NCI-H1105 treated with DMSO at 0.1 percent for 48 hours (cell line): ENCODE measurements at regions not wholly inside any gene's neighbourhood (a gene's known extent, or its start where the extent isn't known, plus 50 kb on each side); places are given as distances from the start of the nearest gene placed in this dataset.
"Not testable (repeated sequence)": the region's sequence is repeated elsewhere in the genome, so short reads cannot be mapped to it uniquely, and the experiment has no call there.

Experiments
- DNase-seq: peaks from one replicate; lab custom pipeline; 2025; lab: John Stamatoyannopoulos, UW

GRCh38 chr17:33838281-33838680 is 416.8 kb upstream of the CCL2 start:
- DNase-seq = no peak

DNA sequence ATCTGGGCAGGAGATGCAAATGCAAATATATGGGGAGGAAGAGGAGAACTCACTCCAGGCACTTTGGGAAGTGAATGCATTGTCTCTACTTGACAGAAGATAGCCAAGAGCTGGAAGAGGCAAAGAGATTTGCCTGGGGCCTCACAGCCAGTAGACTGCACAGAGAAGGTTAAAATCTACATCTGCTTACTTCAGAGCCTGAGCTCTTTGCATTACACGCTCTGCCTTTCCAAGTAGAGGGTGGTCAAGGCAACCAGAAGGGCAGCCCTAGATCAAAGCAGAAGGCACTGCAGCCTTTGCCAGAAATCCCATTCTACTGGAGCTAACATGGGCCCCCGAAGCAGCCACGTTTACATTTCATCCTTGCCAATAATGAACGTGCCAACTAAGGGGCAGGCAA is 407.2 kb upstream of the CCL2 start:
- no peak for DNase-seq

DNA sequence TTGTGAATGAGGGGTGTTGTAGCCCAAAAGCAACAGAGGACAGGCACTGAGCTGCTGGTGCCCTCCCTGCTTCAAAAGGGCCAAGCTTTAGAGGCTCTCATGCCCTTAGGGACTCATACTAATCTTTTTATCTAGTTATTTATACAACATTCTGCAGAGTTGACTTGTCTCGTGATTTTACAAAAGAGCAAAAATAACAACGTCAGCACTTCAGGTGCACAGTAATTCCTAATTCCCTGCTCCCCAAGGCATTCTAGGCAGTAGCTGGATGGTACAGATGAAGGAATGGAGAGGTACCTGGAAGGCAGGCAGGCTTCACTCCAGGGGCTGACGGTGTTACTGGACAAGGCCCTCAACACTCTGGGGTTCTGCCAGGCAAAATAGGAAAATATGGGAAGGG is 406.7 kb upstream of the CCL2 start:
- DNase-seq = no peak

- no peak for DNase-seq
These were observed 400.5 kb upstream of the CCL2 start for GRCh38 chr17:33854596-33854995.

- no peak for DNase-seq
These were observed 397.0 kb upstream of the CCL2 start for GRCh38 chr17:33858121-33858520.

- DNase-seq = no peak
These were observed 396.4 kb upstream of the CCL2 start for GRCh38 chr17:33858682-33859081.

DNA sequence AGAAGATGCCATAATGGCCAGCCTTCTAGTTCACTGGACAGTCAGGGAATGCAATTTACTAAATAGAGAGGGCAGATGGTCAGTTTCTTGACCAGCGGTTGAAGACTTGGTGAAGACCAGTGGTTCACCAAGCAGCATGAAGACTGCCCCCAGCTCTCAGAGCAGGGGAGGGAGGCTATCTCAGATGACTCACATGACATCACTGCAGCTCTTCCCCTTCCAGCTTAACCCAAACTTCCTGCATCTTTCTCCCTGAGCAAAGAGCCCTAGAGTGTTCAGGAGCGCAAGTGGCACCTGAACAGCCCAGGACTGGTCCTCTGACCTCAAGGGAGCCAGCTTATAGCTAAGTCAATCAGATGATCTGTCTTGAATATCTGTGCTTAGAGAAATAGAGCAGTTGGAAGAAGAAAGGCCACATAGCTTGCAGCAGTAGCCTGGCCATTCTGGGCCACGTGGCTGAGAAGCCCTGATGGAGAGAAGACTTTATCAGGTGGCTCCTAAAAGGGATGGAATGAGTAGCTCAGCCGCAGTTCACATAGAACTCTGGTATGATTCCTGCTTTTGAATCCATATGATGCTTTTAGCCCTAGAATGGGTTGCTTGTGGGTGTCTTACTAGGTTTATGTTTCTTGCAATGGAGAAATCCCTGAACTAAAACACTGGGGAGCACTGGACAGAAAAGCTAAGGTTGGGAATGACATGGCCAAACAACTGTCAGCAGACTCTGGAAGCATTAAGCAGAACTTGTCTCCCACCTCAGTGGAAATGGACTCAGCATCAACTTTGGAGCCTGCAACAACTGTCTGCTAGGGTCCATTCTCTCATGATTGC is 392.1 kb upstream of the CCL2 start:
- no peak for DNase-seq

DNA sequence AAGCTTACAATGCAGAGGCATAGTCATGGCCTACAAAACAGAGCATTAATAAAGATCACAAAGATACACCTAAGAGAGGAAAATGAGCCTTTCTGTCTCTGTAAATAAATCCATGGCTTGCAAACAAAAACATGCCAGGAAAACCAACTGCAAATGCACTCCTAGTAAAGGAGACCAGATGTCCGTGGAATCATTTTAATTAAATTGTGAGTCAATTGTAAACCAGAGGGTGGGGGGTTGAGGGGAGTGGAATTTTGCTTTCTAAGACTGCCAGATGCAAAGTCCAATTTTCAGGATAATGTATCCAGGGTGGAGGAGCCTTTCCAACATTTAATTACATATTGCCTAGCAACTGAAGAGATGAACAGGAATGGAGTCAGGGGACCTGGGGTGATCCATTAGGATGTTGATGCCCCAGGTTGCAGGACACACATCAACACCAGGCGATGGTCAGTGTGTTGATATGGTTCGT is 390.3 kb upstream of the CCL2 start:
- DNase-seq = peak; percentile 34

- DNase-seq = no peak
These were observed 386.2 kb upstream of the CCL2 start for GRCh38 chr17:33868899-33869298.

DNA sequence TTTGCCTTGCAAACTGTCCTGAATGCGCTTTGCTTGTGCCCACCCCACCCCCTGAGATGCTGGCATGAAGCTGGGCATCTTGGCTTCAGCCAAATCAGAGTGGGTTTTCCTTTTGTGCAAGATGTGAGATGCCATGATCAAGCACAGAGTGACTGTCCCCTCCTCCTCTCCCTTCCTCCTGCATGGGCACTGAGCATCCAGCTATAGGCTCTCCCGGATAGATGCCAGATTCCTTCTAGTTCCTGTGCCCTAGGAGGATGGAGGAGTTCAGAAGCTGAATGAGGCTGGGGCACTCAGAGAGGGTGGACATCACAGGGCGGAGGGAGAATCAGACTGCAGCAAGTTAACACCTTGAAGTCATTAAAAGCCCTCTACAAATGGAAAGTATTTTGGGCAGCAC is 384.1 kb upstream of the CCL2 start:
- no peak for DNase-seq

- DNase-seq = peak; percentile 46
These were observed 383.2 kb upstream of the CCL2 start for GRCh38 chr17:33871720-33872540.

- no peak for DNase-seq
These were observed 381.9 kb upstream of the CCL2 start for GRCh38 chr17:33873201-33873617.

- DNase-seq = no peak
These were observed 380.4 kb upstream of the CCL2 start for GRCh38 chr17:33874617-33875060.

DNA sequence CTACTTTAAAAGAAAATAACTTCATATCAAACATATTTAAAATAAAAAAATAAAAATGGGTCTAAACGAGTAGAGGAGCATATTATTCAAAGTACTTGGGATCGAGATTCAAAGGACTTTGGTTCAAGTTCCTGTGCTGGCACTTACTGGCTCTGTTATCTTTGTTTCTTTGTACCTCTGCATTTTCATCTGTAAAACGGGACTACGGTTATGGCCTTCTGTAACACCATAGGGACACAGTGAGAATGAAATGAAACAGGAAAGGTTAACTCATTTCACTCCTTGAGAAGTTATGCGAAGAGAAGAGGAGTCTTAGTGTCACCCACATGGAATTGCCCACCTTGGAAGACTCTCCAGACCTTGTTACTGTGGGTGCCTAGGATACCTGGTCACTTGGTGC is 379.1 kb upstream of the CCL2 start:
- DNase-seq = no peak

DNA sequence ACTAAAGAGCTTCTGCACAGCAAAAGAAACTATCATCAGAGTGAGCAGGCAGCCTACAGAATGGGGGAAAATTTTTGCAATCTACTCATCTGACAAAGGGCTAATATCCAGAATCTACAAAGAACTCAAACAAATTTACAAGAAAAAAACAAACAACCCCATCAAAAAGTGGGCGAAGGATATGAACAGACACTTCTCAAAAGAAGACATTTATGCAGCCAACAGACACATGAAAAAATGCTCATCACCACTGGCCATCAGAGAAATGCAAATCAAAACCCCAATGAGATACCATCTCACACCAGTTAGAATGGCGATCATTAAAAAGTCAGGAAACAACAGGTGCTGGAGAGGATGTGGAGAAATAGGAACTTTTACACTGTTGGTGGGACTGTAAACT is 372.8 kb upstream of the CCL2 start:
- DNase-seq = not testable (repeated sequence)

DNA sequence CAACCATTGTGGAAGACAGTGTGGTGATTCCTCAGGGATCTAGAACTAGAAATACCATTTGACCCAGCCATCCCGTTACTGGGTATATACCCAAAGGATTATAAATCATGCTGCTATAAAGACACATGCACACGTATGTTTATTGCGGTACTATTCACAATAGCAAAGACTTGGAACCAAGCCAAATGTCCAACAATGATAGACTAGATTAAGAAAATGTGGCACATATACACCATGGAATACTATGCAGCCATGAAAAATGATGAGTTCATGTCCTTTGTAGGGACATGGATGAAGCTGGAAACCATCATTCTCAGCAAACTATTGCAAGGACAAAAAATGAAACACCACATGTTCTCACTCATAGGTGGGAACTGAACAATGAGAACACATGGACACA is 372.4 kb upstream of the CCL2 start:
- DNase-seq = not testable (repeated sequence)

DNA sequence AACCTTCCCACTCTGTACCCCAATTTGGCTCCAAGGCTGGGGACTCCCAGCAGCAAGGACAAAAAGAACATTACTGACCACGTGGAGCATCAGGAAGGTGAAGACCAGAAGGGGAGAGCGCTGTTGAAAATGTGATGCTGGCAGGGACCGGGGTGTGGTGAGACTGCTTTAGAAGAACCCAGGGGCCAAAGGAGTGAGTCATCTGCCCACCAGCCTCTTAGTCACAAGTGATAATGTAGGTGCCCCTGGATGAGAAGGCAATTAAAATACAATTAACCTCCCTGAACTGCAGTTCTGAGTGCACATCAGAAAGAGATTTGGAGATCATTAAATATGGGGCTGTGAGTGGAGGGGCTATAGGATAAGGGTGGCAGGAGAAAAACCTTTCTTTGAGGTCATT is 366.6 kb upstream of the CCL2 start:
- no peak for DNase-seq

DNA sequence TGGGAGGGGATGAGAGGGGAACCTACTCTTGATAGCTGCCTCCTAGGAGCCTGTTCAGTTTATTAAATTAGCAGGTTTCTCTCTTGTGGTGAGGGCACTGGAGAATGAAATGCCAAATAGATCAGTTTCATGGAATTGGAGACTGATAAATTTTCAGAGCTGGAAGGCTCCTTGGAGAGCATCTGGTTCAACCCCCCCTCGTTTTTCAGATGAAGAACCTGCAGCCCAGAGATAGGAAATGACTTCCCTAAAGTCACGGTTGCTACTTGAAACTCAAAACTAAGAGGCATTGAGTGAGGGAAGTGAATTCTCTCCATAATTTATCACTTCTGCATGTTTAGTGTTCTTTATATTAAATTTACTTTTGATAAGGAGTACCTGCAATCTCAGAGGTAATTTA is 366.0 kb upstream of the CCL2 start:
- no peak for DNase-seq

DNA sequence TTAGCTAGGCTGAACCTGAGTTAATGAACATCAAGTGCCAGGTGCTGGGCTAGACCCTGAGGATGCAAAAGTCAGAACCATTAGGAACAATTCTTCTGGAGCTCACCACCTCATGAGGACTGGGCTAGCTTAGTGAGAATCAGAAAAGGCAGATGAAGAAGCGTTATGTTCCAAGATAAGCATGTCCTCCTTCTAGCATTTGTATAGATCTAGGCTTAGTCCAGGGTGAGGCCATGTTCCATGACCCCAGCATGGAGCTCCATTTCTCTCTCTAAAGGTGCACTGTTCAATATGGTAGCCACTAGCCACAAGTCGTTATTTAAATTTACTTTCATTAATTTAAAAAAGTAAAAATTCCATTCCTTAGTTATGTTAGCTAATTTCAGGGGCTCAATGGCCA is 365.3 kb upstream of the CCL2 start:
- DNase-seq = no peak

DNA sequence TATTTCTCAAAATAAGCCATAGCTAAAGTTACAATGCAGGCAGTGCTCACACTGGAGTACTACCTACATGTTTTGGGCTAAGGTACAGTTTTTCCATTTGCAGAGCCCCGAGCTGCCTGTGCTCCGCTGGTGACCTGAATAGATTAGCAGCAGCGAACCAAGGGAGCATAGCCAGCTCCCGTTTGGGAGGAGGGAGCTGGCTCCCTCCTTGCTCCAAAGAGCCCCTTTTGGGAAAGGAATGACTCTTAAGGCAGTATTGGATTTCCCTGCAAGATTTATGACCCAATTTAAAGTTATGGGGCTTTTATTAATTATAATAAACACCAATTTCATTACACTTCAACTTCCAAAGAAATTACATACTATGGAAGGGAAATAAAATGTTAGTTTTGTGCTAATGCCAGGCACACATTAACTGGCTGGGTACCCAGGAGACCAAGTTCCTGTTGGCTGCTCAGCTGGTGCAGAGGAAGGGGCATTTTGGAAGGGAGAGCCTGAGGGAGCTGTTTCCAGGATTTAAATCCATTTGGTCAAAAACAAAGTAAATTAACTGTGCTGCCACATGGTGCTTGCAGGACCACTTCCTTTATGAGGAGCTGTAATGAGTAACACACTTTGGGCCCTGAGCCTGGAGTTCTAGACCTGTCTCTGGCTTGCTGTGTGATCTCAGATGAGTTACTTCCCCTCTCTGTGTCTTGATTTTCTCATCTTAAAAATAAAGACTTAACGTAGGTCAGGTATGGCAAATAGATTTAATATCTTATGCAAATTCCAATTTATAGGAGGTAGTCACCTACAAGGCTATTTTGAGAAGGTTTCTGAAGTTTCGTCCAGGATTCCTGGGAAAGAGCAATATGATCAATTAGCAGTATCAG is 362.1 kb upstream of the CCL2 start:
- no peak for DNase-seq

GRCh38 chr17:33895491-33895890 is 359.6 kb upstream of the CCL2 start:
- DNase-seq = no peak

- DNase-seq = no peak
These were observed 358.8 kb upstream of the CCL2 start for GRCh38 chr17:33896263-33896662.
